HT-29 (cell line): ENCODE measurements at regions not wholly inside any gene's neighbourhood (a gene's known extent, or its start where the extent isn't known, plus 50 kb on each side); places are given as distances from the start of the nearest gene placed in this dataset.
"Not testable (repeated sequence)": the region's sequence is repeated elsewhere in the genome, so short reads cannot be mapped to it uniquely, and the experiment has no call there.

Experiments used
- DNase-seq: peaks from one replicate; pipeline ENCODE4 v3.0.0-alpha.2; 2015; ENCODE audit warnings: low spot score

- DNase-seq: no peak
Measured at GRCh38 chr15:70236341-70237086, 138.8 kb upstream of the TLE3 start.

GRCh38 chr15:70235347-70235746 is 137.6 kb upstream of the TLE3 start:
- no peak for DNase-seq

GRCh38 chr15:70234256-70234905 is 136.7 kb upstream of the TLE3 start:
- no peak for DNase-seq

- no peak for DNase-seq
Measured at GRCh38 chr15:70231484-70231883, 133.8 kb upstream of the TLE3 start.

- not testable (repeated sequence) for DNase-seq
Measured at GRCh38 chr15:70227918-70228317, 130.2 kb upstream of the TLE3 start.

- DNase-seq: no peak
Measured at GRCh38 chr15:70227147-70227546, 129.4 kb upstream of the TLE3 start.

- DNase-seq: no peak
Measured at GRCh38 chr15:70226337-70226980, 128.7 kb upstream of the TLE3 start.

GRCh38 chr15:70225416-70225815 is 127.7 kb upstream of the TLE3 start:
- DNase-seq: no peak

GRCh38 chr15:70222606-70223005 is 124.9 kb upstream of the TLE3 start:
- no peak for DNase-seq

- no peak for DNase-seq
Measured at GRCh38 chr15:70220490-70221096, 122.9 kb upstream of the TLE3 start.

GRCh38 chr15:70219966-70220365 is 122.2 kb upstream of the TLE3 start:
- no peak for DNase-seq

- DNase-seq: no peak
Measured at GRCh38 chr15:70219256-70219895, 121.7 kb upstream of the TLE3 start.

GRCh38 chr15:70217226-70218160 is 119.8 kb upstream of the TLE3 start:
- DNase-seq: no peak

- DNase-seq: no peak
Measured at GRCh38 chr15:70215951-70216350, 118.2 kb upstream of the TLE3 start.

- DNase-seq: no peak
Measured at GRCh38 chr15:70214941-70215635, 117.4 kb upstream of the TLE3 start.

GRCh38 chr15:70214276-70214675 is 116.6 kb upstream of the TLE3 start:
- DNase-seq: peak; percentile 40

- no peak for DNase-seq
Measured at GRCh38 chr15:70213794-70214193, 116.1 kb upstream of the TLE3 start.

GRCh38 chr15:70212963-70213315 is 115.2 kb upstream of the TLE3 start:
- no peak for DNase-seq

GRCh38 chr15:70212286-70212962 is 114.7 kb upstream of the TLE3 start:
- no peak for DNase-seq

GRCh38 chr15:70210528-70210927 is 112.8 kb upstream of the TLE3 start:
- DNase-seq: peak; percentile 13
